ENCODE measurements at regions not wholly inside any gene's neighbourhood (a gene's known extent, or its start where the extent isn't known, plus 50 kb on each side); places are given as distances from the start of the nearest gene placed in this dataset.
A peak's percentile ranks its signal among the peaks of the same experiment; 100 is the strongest.

DNA sequence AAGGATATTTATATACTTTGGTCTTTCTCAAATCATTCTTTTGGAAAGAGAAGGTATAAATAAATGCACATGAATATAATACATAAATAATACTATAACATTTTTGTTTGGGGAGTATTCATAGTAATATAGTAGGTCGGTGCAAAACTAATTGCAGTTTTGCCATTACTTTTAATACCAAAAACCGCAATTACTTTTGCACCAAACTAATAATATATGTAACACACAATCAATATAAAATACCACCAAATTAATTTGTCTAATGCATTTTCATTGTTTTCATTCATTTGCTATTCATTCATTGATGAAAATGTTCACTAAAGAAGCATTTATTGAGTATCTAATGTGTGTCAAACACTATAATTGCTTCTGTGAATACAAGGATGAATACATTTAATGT is 219.0 kb downstream of the RWDD3 start:
- H3K27ac ChIP-seq: no peak overlapping the region
- intact Hi-C loops (cut with DNase I): no loop called here
- no peaks in the 10 kb centered on the region for H3K27me3 ChIP-seq
- H3K9me3 ChIP-seq: no peaks in the 10 kb centered on the region
- no peak for TF ChIP-seq POLR2A (IDR thresholded peaks at IDR 0.05)
- TF ChIP-seq CTCF (IDR thresholded peaks at IDR 0.05): no peak
- no peaks in the 10 kb centered on the region for H3K36me3 ChIP-seq (replicated peaks in 1 of 2; ENCODE audit: insufficient read depth in 1 of 2, low read depth in 2 of 2)
- 79 to 83% methylated on average over 2 of the region's 2 CpGs for WGBS, 2 donors
- H3K4me3 ChIP-seq: no peak overlapping the region
- DNase-seq: no peak
- ATAC-seq: no peak
- H3K4me1 ChIP-seq: no peaks in the 10 kb centered on the region

DNA sequence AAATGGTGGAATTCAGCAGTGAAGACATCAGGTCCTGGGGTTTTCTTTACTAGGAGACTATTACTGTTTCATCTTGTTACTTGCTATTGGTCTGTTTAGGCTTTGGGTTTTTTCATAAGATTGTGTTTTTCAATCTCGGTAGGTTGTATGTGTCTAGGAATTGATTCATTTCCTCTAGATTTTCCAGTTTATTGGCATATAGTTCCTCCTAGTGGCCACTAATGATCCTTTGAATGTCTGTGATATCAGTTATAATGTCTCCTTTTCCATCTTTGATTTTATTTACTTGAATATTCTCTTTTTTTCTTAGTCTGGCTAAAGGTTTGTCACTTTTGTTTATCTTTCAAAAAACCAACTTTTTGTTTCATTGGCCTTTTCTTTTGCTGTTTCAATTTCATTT is 233.0 kb downstream of the RWDD3 start:
- no peak for ATAC-seq

DNA sequence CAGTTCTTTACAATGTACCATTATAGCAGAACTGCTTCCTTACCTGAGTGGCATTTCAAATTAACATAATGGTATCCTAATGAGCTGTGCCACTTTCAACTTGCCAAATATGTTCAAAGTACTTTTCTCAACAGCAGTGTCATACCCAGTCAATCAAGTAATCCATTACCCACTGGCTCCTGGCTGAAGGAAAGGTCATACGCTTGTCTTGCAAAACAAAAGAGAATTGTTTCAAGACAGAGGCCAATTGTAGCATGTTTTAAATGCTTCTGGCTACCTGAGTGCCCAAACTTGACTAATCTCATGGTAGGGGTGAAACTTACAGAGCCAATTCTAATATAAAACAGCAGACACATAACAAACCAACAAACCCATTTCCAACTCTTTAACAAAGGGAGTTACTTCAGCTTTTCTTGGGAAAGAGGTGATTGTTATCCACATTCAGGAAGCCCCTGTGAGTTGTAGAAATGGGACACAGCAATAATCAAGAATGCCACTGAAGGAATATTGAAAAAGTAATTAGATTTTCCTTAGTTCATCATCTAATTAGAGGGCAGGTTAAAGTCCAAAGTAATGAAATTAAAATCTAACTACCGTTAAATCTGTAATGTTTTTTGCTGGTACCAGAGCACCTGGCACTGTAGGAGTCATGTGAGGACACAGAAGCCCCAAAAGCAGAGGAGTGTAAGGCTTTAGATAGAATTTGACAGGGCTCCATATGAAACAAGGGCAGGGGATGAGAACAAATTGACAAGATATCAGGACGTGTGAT is 241.9 kb downstream of the RWDD3 start:
- Histone ChIP-seq H3K27ac (no peak overlapping the region), H3K9me3 (no peaks in the 10 kb centered on the region), H3K36me3 (replicated peaks in 1 of 2; ENCODE audit: insufficient read depth in 1 of 2, low read depth in 2 of 2) (no peaks in the 10 kb centered on the region), H3K4me3 (no peak overlapping the region), H3K4me1 (no peaks in the 10 kb centered on the region), H3K27me3 (no peaks in the 10 kb centered on the region)
- DNase-seq (no peak), ATAC-seq (no peak)
- intact Hi-C loops (cut with DNase I): no loop called here
- 55 to 70% methylated on average over 3 of the region's 3 CpGs for WGBS, 2 donors
- TF ChIP-seq POLR2A (IDR thresholded peaks at IDR 0.05) (no peak), CTCF (IDR thresholded peaks at IDR 0.05) (no peak)

More for the DNA sequence above, 233.0 kb downstream of the RWDD3 start:
- Histone ChIP-seq H3K4me1 (no peaks in the 10 kb centered on the region), H3K27me3 (no peaks in the 10 kb centered on the region), H3K36me3 (replicated peaks in 1 of 2; ENCODE audit: insufficient read depth in 1 of 2, low read depth in 2 of 2) (no peaks in the 10 kb centered on the region), H3K9me3 (no peaks in the 10 kb centered on the region), H3K27ac (no peak overlapping the region), H3K4me3 (no peak overlapping the region)
- TF ChIP-seq POLR2A (IDR thresholded peaks at IDR 0.05): no peak
- peak in 2 of 7 experiments; percentile 36 to 50 for TF ChIP-seq CTCF (IDR thresholded peaks at IDR 0.05)
- intact Hi-C loops (cut with DNase I): no loop called here
- no peak for DNase-seq
- 11 to 12% methylated on average over 1 of the region's 1 CpG for WGBS, 2 donors

- DNase-seq (no peak), ATAC-seq (no peak)
- no peak overlapping the region for H3K4me3 ChIP-seq
- intact Hi-C loops (cut with DNase I): no loop called here
- no peaks in the 10 kb centered on the region for H3K4me1 ChIP-seq
- H3K9me3 ChIP-seq: no peaks in the 10 kb centered on the region
- H3K27ac ChIP-seq: no peak overlapping the region
- H3K36me3 ChIP-seq (replicated peaks in 1 of 2; ENCODE audit: insufficient read depth in 1 of 2, low read depth in 2 of 2): no peaks in the 10 kb centered on the region
- TF ChIP-seq CTCF (IDR thresholded peaks at IDR 0.05) (no peak), POLR2A (IDR thresholded peaks at IDR 0.05) (no peak)
- no peaks in the 10 kb centered on the region for H3K27me3 ChIP-seq
- WGBS, 2 donors: 83 to 84% methylated on average over 6 of the region's 6 CpGs
These were observed 262.3 kb downstream of the RWDD3 start for GRCh38 chr1:95496307-95496706.

DNA sequence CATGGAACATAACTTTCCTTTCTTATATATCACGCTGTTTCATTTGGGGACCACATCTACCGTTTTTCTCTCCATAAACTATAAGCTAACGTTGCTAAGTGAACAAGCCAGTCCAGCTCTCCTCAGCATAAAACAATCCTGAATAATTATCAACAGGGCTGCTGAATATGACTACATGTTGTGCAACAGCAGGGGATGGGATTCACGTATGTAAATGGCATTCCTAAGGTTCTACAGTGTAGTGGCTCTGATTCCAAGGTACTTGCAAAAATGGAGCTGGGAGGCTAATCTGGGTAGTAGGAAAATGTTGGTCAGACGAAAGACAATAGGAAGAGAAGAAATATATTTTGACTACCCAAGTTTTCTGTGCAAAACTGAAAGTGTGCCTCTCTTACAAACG is 262.8 kb downstream of the RWDD3 start:
- DNase-seq (no peak), ATAC-seq (no peak)
- Histone ChIP-seq H3K9me3 (no peaks in the 10 kb centered on the region), H3K4me1 (no peaks in the 10 kb centered on the region), H3K4me3 (no peak overlapping the region), H3K36me3 (replicated peaks in 1 of 2; ENCODE audit: insufficient read depth in 1 of 2, low read depth in 2 of 2) (no peaks in the 10 kb centered on the region), H3K27me3 (no peaks in the 10 kb centered on the region), H3K27ac (no peak overlapping the region)
- WGBS, 2 donors: 73 to 79% methylated on average over 6 of the region's 6 CpGs
- no peak for TF ChIP-seq CTCF (IDR thresholded peaks at IDR 0.05)
- no peak for TF ChIP-seq POLR2A (IDR thresholded peaks at IDR 0.05)
- intact Hi-C loops (cut with DNase I): no loop called here
